Smooth muscle cell (in vitro differentiated cells): ENCODE measurements at regions not wholly inside any gene's neighbourhood (a gene's known extent, or its start where the extent isn't known, plus 50 kb on each side); places are given as distances from the start of the nearest gene placed in this dataset.

Source experiments
- DNase-seq: peaks from one replicate; lab custom pipeline; 2025; ENCODE audit not compliant: unreplicated experiment; lab: John Stamatoyannopoulos, UW
- H2AFZ ChIP-seq: fragments of 200-600 bp; sonication (generic); 2 replicates; pipeline ENCODE4 v1.6.0; 2016; ENCODE audit warnings: antibody characterized with exemption, low read depth, mild to moderate bottlenecking
- H3F3A ChIP-seq: fragments of 200-600 bp; sonication (generic); 2 replicates; pipeline ENCODE4 v1.6.0; 2017; ENCODE audit warnings: antibody characterized with exemption, low read depth
- H3K27ac ChIP-seq: fragments of 200-600 bp; sonication (generic); 2 replicates; pipeline ENCODE4 v1.5.1; 2016; ENCODE audit warnings: low read depth, mild to moderate bottlenecking
- H3K27me3 ChIP-seq: fragments of 200-600 bp; sonication (generic); 2 replicates; pipeline ENCODE4 v1.6.1; 2016; ENCODE audit warnings: low read depth, mild to moderate bottlenecking
- H3K36me3 ChIP-seq: fragments of 200-600 bp; sonication (generic); 2 replicates; pipeline ENCODE4 v1.5.1; 2016; ENCODE audit warnings: low read depth
- H3K4me1 ChIP-seq: fragments of 200-600 bp; sonication (generic); 2 replicates; pipeline ENCODE4 v1.5.1; 2016; ENCODE audit warnings: low read depth
- H3K4me2 ChIP-seq: fragments of 200-600 bp; sonication (generic); 2 replicates; pipeline ENCODE4 v1.6.0; 2016; ENCODE audit warnings: mild to moderate bottlenecking
- H3K4me3 ChIP-seq: fragments of 200-600 bp; sonication (generic); 2 replicates; pipeline ENCODE4 v1.5.1; 2016; ENCODE audit warnings: mild to moderate bottlenecking
- H3K79me2 ChIP-seq: fragments of 200-600 bp; sonication (generic); 2 replicates; pipeline ENCODE4 v1.6.0; 2016; ENCODE audit warnings: low read depth, mild to moderate bottlenecking
- H3K9ac ChIP-seq: fragments of 200-600 bp; sonication (generic); 2 replicates; pipeline ENCODE4 v1.6.0; 2016; ENCODE audit warnings: low read depth
- H3K9me3 ChIP-seq: fragments of 200-600 bp; sonication (generic); replicated peaks from 2 replicates; pipeline ENCODE4 v1.5.1; 2016; ENCODE audit warnings: low read depth
- H4K20me1 ChIP-seq: fragments of 200-600 bp; sonication (generic); 2 replicates; pipeline ENCODE4 v1.6.0; 2016; ENCODE audit warnings: low read depth
- CTCF ChIP-seq: fragments of 200-600 bp; sonication (generic); IDR thresholded peaks from 2 replicates; pipeline ENCODE4 v1.5.1; 2017; ENCODE audit warnings: borderline replicate concordance, mild to moderate bottlenecking, antibody characterized with exemption; ENCODE audit not compliant: insufficient read depth, poor library complexity, severe bottlenecking
- WGBS: methylation state at CpG from one replicate; pipeline ENCODE4 v1.1.7; 2016; ENCODE audit warnings: low lambda C conversion rate; 5-methylcytosine and 5-hydroxymethylcytosine counted together

DNA sequence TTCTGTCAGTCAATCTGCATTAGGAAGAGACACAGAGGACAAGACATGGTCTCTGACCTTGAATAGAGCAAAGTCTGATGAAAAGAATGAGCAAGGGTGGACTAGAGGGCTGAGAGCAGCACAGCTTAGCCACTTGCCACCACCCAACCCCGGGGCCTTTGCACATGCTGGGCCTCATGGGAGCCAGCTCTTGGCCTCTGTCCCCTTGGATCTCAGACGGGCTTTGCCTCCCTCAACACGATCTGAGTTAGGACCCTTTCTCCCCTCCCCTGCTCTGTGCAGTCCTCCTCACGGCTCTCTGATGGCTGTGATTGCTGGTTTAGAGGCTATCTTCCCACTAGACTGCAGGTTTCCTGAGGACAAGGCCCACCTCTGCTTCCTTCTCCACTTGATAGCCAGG is 131.6 kb upstream of the B3GAT1 start:
- Histone ChIP-seq H3K27me3 (no peaks in the 10 kb centered on the region), H2AFZ (no peak overlapping the region), H4K20me1 (no peaks in the 10 kb centered on the region), H3K9me3 (no peaks in the 10 kb centered on the region), H3K4me1 (no peaks in the 10 kb centered on the region), H3K4me3 (no peak overlapping the region), H3K36me3 (no peaks in the 10 kb centered on the region), H3K79me2 (no peaks in the 10 kb centered on the region), H3K4me2 (no peak overlapping the region), H3K27ac (peak overlapping the region; percentile 21), H3F3A (no peaks in the 10 kb centered on the region), H3K9ac (no peak overlapping the region)
- no peak for DNase-seq
- no peak for TF ChIP-seq CTCF
- WGBS, result 83% methylated on average over 4 of the region's 4 CpGs

- H4K20me1 ChIP-seq, result no peaks in the 10 kb centered on the region
- no peaks in the 10 kb centered on the region for H3F3A ChIP-seq
- no peaks in the 10 kb centered on the region for H3K4me1 ChIP-seq
- H3K4me3 ChIP-seq, result no peak overlapping the region
- 92% methylated on average over 4 of the region's 4 CpGs for WGBS
- no peaks in the 10 kb centered on the region for H3K9me3 ChIP-seq
- no peak for TF ChIP-seq CTCF
- H3K36me3 ChIP-seq, result no peaks in the 10 kb centered on the region
- H3K4me2 ChIP-seq, result no peak overlapping the region
- H3K27ac ChIP-seq, result no peak overlapping the region
- no peaks in the 10 kb centered on the region for H3K79me2 ChIP-seq
- no peak overlapping the region for H3K9ac ChIP-seq
- no peak for DNase-seq
- H3K27me3 ChIP-seq, result no peaks in the 10 kb centered on the region
- no peak overlapping the region for H2AFZ ChIP-seq
Observed at GRCh38 chr11:134543241-134543640, 131.2 kb upstream of the B3GAT1 start.

DNA sequence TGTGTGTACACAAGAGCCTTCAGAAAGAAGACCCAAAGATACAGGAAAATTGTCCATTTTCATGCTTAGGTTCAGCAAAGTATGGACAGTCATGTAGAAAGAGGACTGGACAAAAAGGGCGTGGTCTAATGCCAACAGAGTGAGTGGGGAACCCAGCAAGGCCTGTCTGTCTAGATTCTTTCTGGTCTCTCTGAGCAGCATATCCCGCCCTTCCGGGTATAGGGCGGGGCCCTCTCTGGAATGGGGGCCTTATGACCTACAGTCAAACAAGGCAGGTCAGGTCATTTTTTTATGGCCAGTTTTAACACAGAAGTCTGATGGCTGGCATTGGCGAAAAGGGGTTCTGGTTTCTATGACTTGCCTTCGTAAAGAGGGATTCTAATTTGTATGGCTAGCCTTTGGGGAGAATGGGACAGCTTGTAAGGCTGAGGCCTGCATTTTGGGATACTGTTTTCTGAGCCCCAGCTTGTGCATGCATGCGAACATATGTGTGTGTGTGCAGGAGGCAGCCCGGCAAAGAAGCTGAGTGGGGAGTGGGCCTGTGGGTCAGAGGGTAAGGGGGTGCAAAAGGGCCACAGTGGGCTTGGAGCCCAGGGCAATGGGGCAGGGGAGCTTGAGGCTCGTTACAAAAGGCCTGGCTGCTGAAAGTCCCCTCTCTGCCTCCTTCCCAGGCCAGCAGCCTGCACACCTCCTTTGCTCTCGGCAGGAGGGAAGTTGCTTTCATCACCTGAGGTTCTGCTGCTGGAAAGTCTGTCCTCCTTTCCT is 130.5 kb upstream of the B3GAT1 start:
- TF ChIP-seq CTCF, result no peak
- DNase-seq, result no peak
- H3K27ac ChIP-seq, result peak overlapping the region; percentile 19
- no peaks in the 10 kb centered on the region for H3K36me3 ChIP-seq
- no peaks in the 10 kb centered on the region for H3K9me3 ChIP-seq
- no peaks in the 10 kb centered on the region for H3F3A ChIP-seq
- no peak overlapping the region for H3K4me2 ChIP-seq
- H3K27me3 ChIP-seq, result no peaks in the 10 kb centered on the region
- H2AFZ ChIP-seq, result no peak overlapping the region
- no peak overlapping the region for H3K9ac ChIP-seq
- no peaks in the 10 kb centered on the region for H3K4me1 ChIP-seq
- H4K20me1 ChIP-seq, result no peaks in the 10 kb centered on the region
- H3K79me2 ChIP-seq, result no peaks in the 10 kb centered on the region
- WGBS, result 74% methylated on average over 10 of the region's 10 CpGs
- no peak overlapping the region for H3K4me3 ChIP-seq

DNA sequence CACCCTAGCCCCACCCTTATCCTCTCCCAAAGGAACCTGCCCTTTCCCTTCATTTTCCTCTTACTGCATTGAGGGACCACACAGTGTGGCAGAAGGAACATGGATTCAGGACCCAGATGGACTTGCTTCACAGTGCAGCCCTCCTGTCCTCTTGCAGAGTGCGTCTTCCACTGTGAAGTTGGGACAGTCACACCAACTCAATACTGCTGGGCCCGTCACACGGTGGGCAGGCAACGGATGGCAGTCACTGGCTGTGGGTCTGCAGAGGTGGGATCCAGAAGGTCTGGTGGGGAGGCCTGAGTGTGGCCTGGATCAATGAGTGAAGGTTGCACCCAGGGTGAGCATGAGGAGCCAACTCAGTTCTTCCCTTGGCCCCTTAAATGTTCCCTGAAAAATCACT is 129.9 kb upstream of the B3GAT1 start:
- H3K9ac ChIP-seq, result no peak overlapping the region
- DNase-seq, result no peak
- WGBS, result 98% methylated on average over 4 of the region's 4 CpGs

More for the DNA sequence above, 129.9 kb upstream of the B3GAT1 start:
- peak overlapping the region; percentile 19 for H3K27ac ChIP-seq
- no peak overlapping the region for H3K4me2 ChIP-seq
- H3K9me3 ChIP-seq, result no peaks in the 10 kb centered on the region
- H3K4me3 ChIP-seq, result no peak overlapping the region
- no peaks in the 10 kb centered on the region for H3K27me3 ChIP-seq
- no peaks in the 10 kb centered on the region for H3K4me1 ChIP-seq
- no peaks in the 10 kb centered on the region for H4K20me1 ChIP-seq
- H2AFZ ChIP-seq, result no peak overlapping the region
- no peak for TF ChIP-seq CTCF
- H3K79me2 ChIP-seq, result no peaks in the 10 kb centered on the region
- no peaks in the 10 kb centered on the region for H3K36me3 ChIP-seq
- no peaks in the 10 kb centered on the region for H3F3A ChIP-seq
